ENCODE measurements at regions not wholly inside any gene's neighbourhood (a gene's known extent, or its start where the extent isn't known, plus 50 kb on each side); places are given as distances from the start of the nearest gene placed in this dataset.

GRCh38 chr5:107021575-107021974 lies 649.2 kb downstream of the EFNA5 start:
- Histone ChIP-seq H3K9me3 (ENCODE audit: low read length) (no peaks in the 10 kb centered on the region), H3F3A (ENCODE audit: insufficient read depth, low read length) (no peaks in the 10 kb centered on the region), H3K79me2 (ENCODE audit: insufficient read depth, low read length) (no peaks in the 10 kb centered on the region), H3K4me2 (ENCODE audit: low read length) (no peak overlapping the region), H4K20me1 (ENCODE audit: insufficient read depth, low read length) (no peaks in the 10 kb centered on the region), H2AFZ (ENCODE audit: low read length) (no peak overlapping the region), H3K27me3 (ENCODE audit: insufficient read depth, low read length) (no peaks in the 10 kb centered on the region), H3K27ac (ENCODE audit: low read depth, low read length, poor library complexity, severe bottlenecking) (no peak overlapping the region), H3K9me2 (ENCODE audit: low read depth, low read length) (no peaks in the 10 kb centered on the region), H3K36me3 (ENCODE audit: insufficient read depth, low read length) (no peaks in the 10 kb centered on the region), H3K4me1 (ENCODE audit: insufficient read depth, low read length, severe bottlenecking) (no peaks in the 10 kb centered on the region), H3K9ac (ENCODE audit: low read length) (no peak overlapping the region), H3K4me3 (ENCODE audit: low read depth, low read length, poor library complexity, severe bottlenecking) (no peak overlapping the region)
- TF ChIP-seq CTCF (IDR thresholded peaks at IDR 0.05; ENCODE audit: low read length) (no peak), EZH2 (IDR thresholded peaks at IDR 0.05; ENCODE audit: borderline replicate concordance, low read length) (no peak)

GRCh38 chr5:107020626-107021025 lies 650.1 kb downstream of the EFNA5 start:
- Histone ChIP-seq H3K27me3 (ENCODE audit: insufficient read depth, low read length) (no peaks in the 10 kb centered on the region), H3K79me2 (ENCODE audit: insufficient read depth, low read length) (no peaks in the 10 kb centered on the region), H4K20me1 (ENCODE audit: insufficient read depth, low read length) (no peaks in the 10 kb centered on the region), H3K36me3 (ENCODE audit: insufficient read depth, low read length) (no peaks in the 10 kb centered on the region), H3K9me3 (ENCODE audit: low read length) (no peaks in the 10 kb centered on the region), H3K4me3 (ENCODE audit: low read depth, low read length, poor library complexity, severe bottlenecking) (no peak overlapping the region), H3K4me1 (ENCODE audit: insufficient read depth, low read length, severe bottlenecking) (no peaks in the 10 kb centered on the region), H3F3A (ENCODE audit: insufficient read depth, low read length) (no peaks in the 10 kb centered on the region), H3K4me2 (ENCODE audit: low read length) (no peak overlapping the region), H2AFZ (ENCODE audit: low read length) (no peak overlapping the region), H3K9ac (ENCODE audit: low read length) (no peak overlapping the region), H3K9me2 (ENCODE audit: low read depth, low read length) (no peaks in the 10 kb centered on the region), H3K27ac (ENCODE audit: low read depth, low read length, poor library complexity, severe bottlenecking) (no peak overlapping the region)
- TF ChIP-seq CTCF (IDR thresholded peaks at IDR 0.05; ENCODE audit: low read length) (no peak), EZH2 (IDR thresholded peaks at IDR 0.05; ENCODE audit: borderline replicate concordance, low read length) (no peak)

GRCh38 chr5:107017616-107018015 lies 653.1 kb downstream of the EFNA5 start:
- H3K27ac ChIP-seq (ENCODE audit: low read depth, low read length, poor library complexity, severe bottlenecking): no peak overlapping the region
- no peaks in the 10 kb centered on the region for H3K4me1 ChIP-seq (ENCODE audit: insufficient read depth, low read length, severe bottlenecking)
- no peak overlapping the region for H2AFZ ChIP-seq (ENCODE audit: low read length)
- H3F3A ChIP-seq (ENCODE audit: insufficient read depth, low read length): no peaks in the 10 kb centered on the region
- H3K36me3 ChIP-seq (ENCODE audit: insufficient read depth, low read length): no peaks in the 10 kb centered on the region
- no peaks in the 10 kb centered on the region for H3K9me2 ChIP-seq (ENCODE audit: low read depth, low read length)
- H3K4me3 ChIP-seq (ENCODE audit: low read depth, low read length, poor library complexity, severe bottlenecking): no peak overlapping the region
- TF ChIP-seq CTCF (IDR thresholded peaks at IDR 0.05; ENCODE audit: low read length): no peak
- no peak for TF ChIP-seq EZH2 (IDR thresholded peaks at IDR 0.05; ENCODE audit: borderline replicate concordance, low read length)
- no peak overlapping the region for H3K9ac ChIP-seq (ENCODE audit: low read length)
- no peaks in the 10 kb centered on the region for H4K20me1 ChIP-seq (ENCODE audit: insufficient read depth, low read length)
- no peaks in the 10 kb centered on the region for H3K27me3 ChIP-seq (ENCODE audit: insufficient read depth, low read length)
- H3K79me2 ChIP-seq (ENCODE audit: insufficient read depth, low read length): no peaks in the 10 kb centered on the region
- H3K9me3 ChIP-seq (ENCODE audit: low read length): no peaks in the 10 kb centered on the region
- H3K4me2 ChIP-seq (ENCODE audit: low read length): no peak overlapping the region
